H1 (cell line): ENCODE measurements at regions not wholly inside any gene's neighbourhood (a gene's known extent, or its start where the extent isn't known, plus 50 kb on each side); places are given as distances from the start of the nearest gene placed in this dataset.

Source experiments
- CHD7 ChIP-seq: fragments of 300-600 bp; sonication (generic); IDR thresholded peaks from 2 replicates; pipeline ENCODE4 v1.7.1; 2012; ENCODE audit warnings: low read length, moderate library complexity, mild to moderate bottlenecking, inconsistent platforms; ENCODE audit not compliant: insufficient replicate concordance
- E2F6 ChIP-seq: IDR thresholded peaks from 2 replicates; pipeline ENCODE4 v1.6.1; 2012; ENCODE audit warnings: inconsistent platforms
- EZH2 ChIP-seq: fragments of 200-600 bp; sonication (generic); IDR thresholded peaks from 2 replicates; pipeline ENCODE4 v1.7.1; 2012; ENCODE audit warnings: low read depth, mild to moderate bottlenecking, moderate library complexity, low read length, inconsistent platforms; ENCODE audit not compliant: severe bottlenecking
- GTF2F1 ChIP-seq: IDR thresholded peaks from 2 replicates; pipeline ENCODE4 v1.6.1; 2012; ENCODE audit warnings: low read depth, low read length, improper control_type of control experiment, borderline replicate concordance
- RAD21 ChIP-seq, 2 experiments: IDR thresholded peaks in 1 of 2; conservative IDR thresholded peaks in 1 of 2; 2 replicates each; pipeline ENCODE4 v1.6.1; 2011; ENCODE audit warnings: low read depth in 2 of 2, low read length in 2 of 2, improper control_type of control experiment in 1 of 2, inconsistent platforms in 1 of 2, mild to moderate bottlenecking in 1 of 2, moderate library complexity in 1 of 2
- RBBP5 ChIP-seq: IDR thresholded peaks from 2 replicates; pipeline ENCODE4 v1.7.1; 2012; ENCODE audit warnings: low read depth, mild to moderate bottlenecking, inconsistent platforms, low read length, moderate library complexity, borderline replicate concordance
- SIN3A ChIP-seq, 2 experiments: IDR thresholded peaks in 1 of 2; conservative IDR thresholded peaks in 1 of 2; 2 replicates each; pipeline ENCODE4 v1.6.1; 2011 to 2012; ENCODE audit warnings: low read length in 2 of 2, improper control_type of control experiment in 1 of 2, low read depth in 1 of 2, mild to moderate bottlenecking in 1 of 2
- SP4 ChIP-seq: IDR thresholded peaks from 2 replicates; pipeline ENCODE4 v1.6.1; 2012; ENCODE audit warnings: low read length, inconsistent platforms

GRCh38 chr2:71276311-71277146, 49.6 kb upstream of the PAIP2B start (continued):
- TF ChIP-seq CHD7: no peak
- no peak for TF ChIP-seq SIN3A (conservative IDR thresholded peaks at IDR 0.05 in 1 of 2, IDR thresholded peaks at IDR 0.05 in 1 of 2; ENCODE audit: low read depth in 1 of 2, low read length in 2 of 2)
- no peak for TF ChIP-seq EZH2
- peak; percentile 98 for TF ChIP-seq E2F6
- no peak; a peak in 1 of 4 replicates for TF ChIP-seq RAD21 (IDR thresholded peaks at IDR 0.05 in 1 of 2, conservative IDR thresholded peaks at IDR 0.05 in 1 of 2; ENCODE audit: low read depth in 2 of 2, low read length in 2 of 2)
- peak; percentile 9; the same call in 1 of the 2 replicates for TF ChIP-seq RBBP5
- 0 out of 2 replicates have a peak, but pooled peaks have one; percentile 22 for TF ChIP-seq SP4
- TF ChIP-seq GTF2F1: no peak
